K562 (cell line): ENCODE measurements at regions not wholly inside any gene's neighbourhood (a gene's known extent, or its start where the extent isn't known, plus 50 kb on each side); places are given as distances from the start of the nearest gene placed in this dataset.

ENCODE experiments used
- ATAC-seq: fragments of 200-7000 bp; cut with Tn5 transposase; 3 replicates; pipeline ENCODE4 v1.9.1; 2020; ENCODE audit warnings: moderate library complexity
- BruUV-seq: library from RNA; stranded (reverse); fragments of 400-500 nt; replicated peaks from 2 replicates; lab custom pipeline; 2021; lab: Mats Ljungman, UMichigan
- CTCF ChIA-PET: fragments of 300-600 bp; formaldehyde crosslinking; extraction: SDS; loops from one replicate; lab custom pipeline; 2021; ENCODE audit warnings: low intra/inter-chr PET ratio; lab: Yijun Ruan, JAX
- POLR2A ChIA-PET: fragments of 300-600, 350-650 bp; sonication (Branson Sonifier 250); formaldehyde crosslinking; extraction: SDS; loops from one replicate; lab custom pipeline; 2021; ENCODE audit warnings: antibody characterized with exemption, inconsistent platforms; lab: Yijun Ruan, JAX
- DNase-seq, 4 experiments: peaks; one replicate each; pipeline versions ENCODE4 v3.0.0 to v3.0.0-alpha.2; 2011 to 2018; ENCODE audit warnings: low spot score in 3 of 4, mixed read lengths in 3 of 4; ENCODE audit errors: extremely low read depth in 1 of 4
- FAIRE-seq: peaks from 2 replicates; lab custom pipeline; 2011; peaks lifted over from hg19 to GRCh38; lab: Jason Lieb, UNC
- H2AFZ ChIP-seq: 2 replicates; pipeline ENCODE4 v1.6.0; 2011; ENCODE audit warnings: low read depth, low read length, control low read depth, inconsistent platforms
- H3K27ac ChIP-seq: fragments of 200-600 bp; 3 replicates; pipeline ENCODE4 v1.8.0; 2011; ENCODE audit warnings: low read depth, mild to moderate bottlenecking, control low read depth, inconsistent platforms, low read length, moderate library complexity, mixed read lengths; ENCODE audit errors: extremely low read depth
- H3K27me3 ChIP-seq, 2 experiments: fragments of 300-600 bp in 1 of 2; 2 replicates in 1 of 2; 3 replicates in 1 of 2; pipeline versions ENCODE4 v1.6.0 to v1.8.0; 2011; ENCODE audit warnings: inconsistent platforms in 2 of 2, low read length in 2 of 2, mild to moderate bottlenecking in 1 of 2, mixed read lengths in 1 of 2, moderate library complexity in 1 of 2; ENCODE audit not compliant: control insufficient read depth in 2 of 2, insufficient read depth in 2 of 2
- H3K36me3 ChIP-seq: fragments of 300-600 bp; 3 replicates; pipeline ENCODE4 v1.8.0; 2011; ENCODE audit warnings: mild to moderate bottlenecking, low read length, inconsistent platforms; ENCODE audit not compliant: control insufficient read depth, insufficient read depth
- H3K4me1 ChIP-seq, 2 experiments: fragments of 200-600 bp in 1 of 2; replicated peaks in 1 of 2; 2 replicates in 1 of 2; 3 replicates in 1 of 2; pipeline versions ENCODE4 v1.5.1 to v1.8.0; 2011; ENCODE audit warnings: inconsistent platforms in 2 of 2, low read length in 2 of 2, mild to moderate bottlenecking in 1 of 2, mixed read lengths in 1 of 2, moderate library complexity in 1 of 2; ENCODE audit not compliant: control insufficient read depth in 2 of 2, insufficient read depth in 2 of 2
- H3K4me2 ChIP-seq: 2 replicates; pipeline ENCODE4 v1.6.1; 2011; ENCODE audit warnings: low read length, control low read depth, inconsistent platforms, mixed read lengths; ENCODE audit not compliant: insufficient read depth
- H3K4me3 ChIP-seq: fragments of 200-600 bp; sonication (generic), shearing (Covaris generic); 2 replicates; pipeline ENCODE4 v1.5.1; 2016; ENCODE audit warnings: control low read depth, inconsistent platforms
- H3K79me2 ChIP-seq: fragments of 200-600 bp; 3 replicates; pipeline ENCODE4 v1.8.0; 2011; ENCODE audit warnings: low read length, inconsistent platforms; ENCODE audit not compliant: control insufficient read depth, insufficient read depth
- H3K9ac ChIP-seq, 2 experiments: 2 replicates each; pipeline versions ENCODE4 v1.6.0 to v1.6.1; 2011; ENCODE audit warnings: low read depth in 2 of 2, low read length in 2 of 2, control low read depth in 1 of 2, inconsistent platforms in 1 of 2, mild to moderate bottlenecking in 1 of 2, mixed read lengths in 1 of 2; ENCODE audit not compliant: insufficient read depth in 1 of 2
- H3K9me1 ChIP-seq: one replicate; pipeline ENCODE4 v1.6.0; 2011; ENCODE audit warnings: inconsistent platforms, mild to moderate bottlenecking, low read length, moderate library complexity; ENCODE audit not compliant: control insufficient read depth, insufficient read depth
- H3K9me3 ChIP-seq: replicated peaks from 2 replicates; pipeline ENCODE4 v1.5.1; 2011; ENCODE audit warnings: low read depth, low read length, inconsistent platforms; ENCODE audit not compliant: control insufficient read depth, insufficient read depth
- H4K20me1 ChIP-seq: replicated peaks from 2 replicates; pipeline ENCODE4 v1.6.1; 2011; ENCODE audit warnings: low read length, inconsistent platforms, mixed read lengths; ENCODE audit not compliant: control insufficient read depth, insufficient read depth
- ARID1B ChIP-seq: fragments of 450-650 bp; IDR thresholded peaks from 2 replicates; pipeline ENCODE4 v1.6.1; 2016; ENCODE audit warnings: antibody characterized with exemption, mild to moderate bottlenecking, inconsistent platforms
- FOXO4 ChIP-seq: fragments of 450-650 bp; formaldehyde crosslinking; IDR thresholded peaks from 2 replicates; pipeline ENCODE4 v1.4.0; 2020; ENCODE audit warnings: mild to moderate bottlenecking, moderate library complexity
- GTF2E2 ChIP-seq: fragments of 200-800 bp; sonication (Bioruptor generic); IDR thresholded peaks from 2 replicates; pipeline ENCODE4 v1.6.1; 2016; ENCODE audit warnings: missing genetic modification characterization, missing compliant biosample characterization
- HMGXB4 ChIP-seq: sonication (generic); formaldehyde crosslinking; IDR thresholded peaks from 2 replicates; pipeline ENCODE4 v1.8.1; 2023; ENCODE audit warnings: mild to moderate bottlenecking, missing genetic modification reagents
- KAT7 ChIP-seq: sonication (generic); formaldehyde crosslinking; IDR thresholded peaks from 2 replicates; pipeline ENCODE4 v1.8.0; 2022; ENCODE audit warnings: missing genetic modification reagents, mild to moderate bottlenecking, borderline replicate concordance
- KDM1A ChIP-seq, 2 experiments: fragments of 450-650 bp; IDR thresholded peaks; 2 replicates each; pipeline ENCODE4 v1.6.1; 2016; ENCODE audit warnings: mild to moderate bottlenecking in 2 of 2
- MAFG ChIP-seq: fragments of 450-650 bp; conservative IDR thresholded peaks from 2 replicates; pipeline ENCODE4 v1.6.1; 2016; ENCODE audit warnings: missing genetic modification characterization, missing compliant biosample characterization
- MCM7 ChIP-seq, 2 experiments: fragments of 450-650 bp; IDR thresholded peaks; 2 replicates each; pipeline ENCODE4 v1.6.1; 2016 to 2018
- NR4A1 ChIP-seq, 2 experiments: fragments of 250-450 bp in 1 of 2; fragments of 450-650 bp in 1 of 2; sonication (Bioruptor Pico) in 1 of 2; IDR thresholded peaks; 2 replicates each; pipeline versions ENCODE4 v1.4.0 to v1.6.1; 2016 to 2020; ENCODE audit warnings: mild to moderate bottlenecking in 2 of 2, missing compliant biosample characterization in 1 of 2, missing genetic modification characterization in 1 of 2, moderate library complexity in 1 of 2
- POLR2A ChIP-seq: fragments of 450-650 bp; conservative IDR thresholded peaks from 2 replicates; pipeline ENCODE4 v1.6.1; 2016
- PRDM10 ChIP-seq: fragments of 450-650 bp; IDR thresholded peaks from 2 replicates; pipeline ENCODE4 v1.6.1; 2018; ENCODE audit not compliant: partially characterized antibody
- SAFB ChIP-seq: fragments of 200-400 bp; formaldehyde crosslinking; IDR thresholded peaks from 2 replicates; pipeline ENCODE4 v1.6.1; 2017; ENCODE audit warnings: low read depth, low read length, borderline replicate concordance
- SMARCC2 ChIP-seq: fragments of 450-650 bp; IDR thresholded peaks from 2 replicates; pipeline ENCODE4 v1.6.1; 2017; ENCODE audit warnings: antibody characterized with exemption, moderate library complexity, mild to moderate bottlenecking, low read depth
- TARDBP ChIP-seq: fragments of 450-650 bp; IDR thresholded peaks from 2 replicates; pipeline ENCODE4 v1.6.1; 2016
- TFE3 ChIP-seq: fragments of 450-650 bp; formaldehyde crosslinking; IDR thresholded peaks from 2 replicates; pipeline ENCODE4 v1.4.0; 2020; ENCODE audit warnings: mild to moderate bottlenecking, mixed read lengths
- WHSC1 ChIP-seq: IDR thresholded peaks from one replicate; pipeline ENCODE4 v1.6.1; 2012; ENCODE audit warnings: low read length, control low read depth, inconsistent platforms
- ZNF23 ChIP-seq: fragments of 250-450 bp; sonication (Bioruptor Pico); IDR thresholded peaks from 2 replicates; pipeline ENCODE4 v1.4.0; 2020; ENCODE audit warnings: mild to moderate bottlenecking
- WGBS: fragments of 100-300 bp; shearing (Covaris generic); methylation state at CpG from one replicate; pipeline ENCODE4 v1.1.6; 2016; ENCODE audit warnings: low coverage, mixed read lengths; ENCODE audit not compliant: insufficient coverage; ENCODE audit errors: missing lambda C conversion rate; 5-methylcytosine and 5-hydroxymethylcytosine counted together
- in situ Hi-C: fragments of 300-500 bp; cut with MboI; formaldehyde crosslinking; loops from 4 replicates; pipeline ENCODE4 v1.15.0; 2018; ENCODE audit warnings: inconsistent platforms, mixed read lengths
- intact Hi-C: fragments of 100-400 bp; cut with micrococcal nuclease; formaldehyde crosslinking; loops from 2 replicates; pipeline ENCODE4 v1.14.2; 2022

GRCh38 chr18:71301596-71301995 is 1012.8 kb downstream of the SOCS6 start:
- Histone ChIP-seq H4K20me1 (no peaks in the 10 kb centered on the region), H2AFZ (no peak overlapping the region), H3K9ac (no peak overlapping the region), H3K9me3 (no peaks in the 10 kb centered on the region), H3K4me2 (no peak overlapping the region), H3K27me3 (no peaks in the 10 kb centered on the region), H3K4me1 (no peaks in the 10 kb centered on the region), H3K9me1 (no peaks in the 10 kb centered on the region), H3K79me2 (no peaks in the 10 kb centered on the region), H3K4me3 (no peak overlapping the region), H3K36me3 (no peaks in the 10 kb centered on the region), H3K27ac (no peak overlapping the region)
- CTCF ChIA-PET: no interaction called here
- in situ Hi-C loops: no loop called here
- DNase-seq (no peak), FAIRE-seq (no peak), ATAC-seq (no peak)
- intact Hi-C loops: no loop called here
- POLR2A ChIA-PET: no interaction called here
- TF ChIP-seq SMARCC2: no peak
- no peak for TF ChIP-seq POLR2A
- TF ChIP-seq PRDM10: no peak
- no peak for TF ChIP-seq SAFB
- no peak for TF ChIP-seq ZNF23
- no peak for TF ChIP-seq ARID1B
- no peak for TF ChIP-seq WHSC1
- no peak for TF ChIP-seq FOXO4 (CRISPR knock-in tag)
- TF ChIP-seq MAFG: no peak
- TF ChIP-seq TFE3: no peak
- TF ChIP-seq KDM1A (IDR thresholded peaks at IDR 0.05): no peak
- no peak for TF ChIP-seq KAT7
- no peak for TF ChIP-seq NR4A1 (CRISPR knock-in tag; IDR thresholded peaks at IDR 0.05)
- TF ChIP-seq NR4A1 (tag; IDR thresholded peaks at IDR 0.05): no peak
- no peak for TF ChIP-seq MCM7 (IDR thresholded peaks at IDR 0.05)
- no peak for TF ChIP-seq TARDBP
- TF ChIP-seq HMGXB4 (CRISPR knock-in tag): no peak
- TF ChIP-seq GTF2E2 (tag): no peak
- no TSS peak for BruUV-seq
- 4% methylated on average over 4 of the region's 4 CpGs for WGBS
